ENCODE measurements at regions not wholly inside any gene's neighbourhood (a gene's known extent, or its start where the extent isn't known, plus 50 kb on each side); places are given as distances from the start of the nearest gene placed in this dataset.

DNA sequence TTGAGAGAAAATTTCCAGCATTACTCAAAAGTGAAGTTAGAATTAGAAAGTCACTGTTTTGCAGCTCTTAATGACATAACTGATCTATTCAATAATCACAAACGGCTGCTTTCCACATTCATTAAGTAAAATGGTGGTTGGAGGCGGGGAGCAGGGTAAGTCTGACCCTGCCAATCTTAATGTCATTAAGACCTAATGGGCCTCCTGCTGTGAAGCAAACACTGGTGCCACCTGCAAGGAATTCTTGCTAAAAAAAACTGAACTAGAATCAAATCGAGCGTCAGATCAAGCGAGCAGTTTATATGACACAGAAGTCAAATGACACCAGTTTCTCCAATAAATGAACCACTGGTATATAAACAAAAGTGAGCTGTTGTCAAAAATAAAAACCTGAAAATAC, 351.5 kb downstream of the BRD1 start:
- no peak for FAIRE-seq
- TF ChIP-seq, protein P1, sequence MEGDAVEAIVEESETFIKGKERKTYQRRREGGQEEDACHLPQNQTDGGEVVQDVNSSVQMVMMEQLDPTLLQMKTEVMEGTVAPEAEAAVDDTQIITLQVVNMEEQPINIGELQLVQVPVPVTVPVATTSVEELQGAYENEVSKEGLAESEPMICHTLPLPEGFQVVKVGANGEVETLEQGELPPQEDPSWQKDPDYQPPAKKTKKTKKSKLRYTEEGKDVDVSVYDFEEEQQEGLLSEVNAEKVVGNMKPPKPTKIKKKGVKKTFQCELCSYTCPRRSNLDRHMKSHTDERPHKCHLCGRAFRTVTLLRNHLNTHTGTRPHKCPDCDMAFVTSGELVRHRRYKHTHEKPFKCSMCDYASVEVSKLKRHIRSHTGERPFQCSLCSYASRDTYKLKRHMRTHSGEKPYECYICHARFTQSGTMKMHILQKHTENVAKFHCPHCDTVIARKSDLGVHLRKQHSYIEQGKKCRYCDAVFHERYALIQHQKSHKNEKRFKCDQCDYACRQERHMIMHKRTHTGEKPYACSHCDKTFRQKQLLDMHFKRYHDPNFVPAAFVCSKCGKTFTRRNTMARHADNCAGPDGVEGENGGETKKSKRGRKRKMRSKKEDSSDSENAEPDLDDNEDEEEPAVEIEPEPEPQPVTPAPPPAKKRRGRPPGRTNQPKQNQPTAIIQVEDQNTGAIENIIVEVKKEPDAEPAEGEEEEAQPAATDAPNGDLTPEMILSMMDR (IDR thresholded peaks at IDR 0.05; ENCODE audit: insufficient read depth, missing control alignments): no peak
- no peak for DNase-seq (ENCODE audit: insufficient read length, low spot score)

DNA sequence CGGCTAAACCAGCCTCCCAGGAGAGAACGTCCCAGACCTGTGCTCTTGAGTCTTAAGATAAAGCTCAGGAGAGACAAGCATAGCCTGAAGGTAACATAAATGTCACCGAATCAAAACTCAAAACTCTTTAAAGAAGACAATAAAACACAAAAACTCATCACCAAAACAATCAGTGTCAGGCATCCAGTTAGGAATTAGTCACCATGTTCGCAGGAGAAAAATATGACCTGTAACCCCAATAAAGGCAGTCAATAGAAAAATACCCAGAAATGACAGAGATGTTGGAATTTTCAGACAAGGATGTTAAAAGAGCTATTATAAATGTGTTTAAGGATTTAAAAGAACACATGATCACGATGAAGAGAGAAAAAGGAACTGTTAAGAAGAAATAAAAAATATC, 352.4 kb downstream of the BRD1 start:
- no peak for DNase-seq (ENCODE audit: insufficient read length, low spot score)
- TF ChIP-seq, protein P1 (IDR thresholded peaks at IDR 0.05; ENCODE audit: insufficient read depth, missing control alignments): no peak
- FAIRE-seq: no peak

DNA sequence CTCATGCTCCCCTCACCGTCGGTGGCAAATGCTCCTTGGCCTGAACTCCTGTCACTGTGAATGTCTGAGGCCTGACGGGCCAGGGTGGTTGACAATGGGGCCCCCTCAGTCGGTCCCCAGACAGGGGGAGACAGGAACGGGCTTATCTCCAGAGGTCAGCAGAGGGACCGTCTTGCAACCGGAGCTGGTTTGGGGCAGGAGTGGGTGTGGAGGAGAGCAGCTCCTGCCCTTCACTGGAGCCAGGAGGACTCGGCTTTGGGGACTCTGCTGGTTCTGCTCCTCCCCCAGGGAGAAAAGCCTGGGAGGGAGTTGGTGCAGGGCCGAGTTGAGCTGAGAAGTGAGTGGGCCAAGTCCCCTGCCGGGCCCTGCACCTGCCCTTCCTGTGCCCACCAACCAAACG, 354.4 kb downstream of the BRD1 start:
- FAIRE-seq (no peak), DNase-seq (ENCODE audit: insufficient read length, low spot score) (no peak)
- TF ChIP-seq, protein P1 (IDR thresholded peaks at IDR 0.05; ENCODE audit: insufficient read depth, missing control alignments): no peak

DNA sequence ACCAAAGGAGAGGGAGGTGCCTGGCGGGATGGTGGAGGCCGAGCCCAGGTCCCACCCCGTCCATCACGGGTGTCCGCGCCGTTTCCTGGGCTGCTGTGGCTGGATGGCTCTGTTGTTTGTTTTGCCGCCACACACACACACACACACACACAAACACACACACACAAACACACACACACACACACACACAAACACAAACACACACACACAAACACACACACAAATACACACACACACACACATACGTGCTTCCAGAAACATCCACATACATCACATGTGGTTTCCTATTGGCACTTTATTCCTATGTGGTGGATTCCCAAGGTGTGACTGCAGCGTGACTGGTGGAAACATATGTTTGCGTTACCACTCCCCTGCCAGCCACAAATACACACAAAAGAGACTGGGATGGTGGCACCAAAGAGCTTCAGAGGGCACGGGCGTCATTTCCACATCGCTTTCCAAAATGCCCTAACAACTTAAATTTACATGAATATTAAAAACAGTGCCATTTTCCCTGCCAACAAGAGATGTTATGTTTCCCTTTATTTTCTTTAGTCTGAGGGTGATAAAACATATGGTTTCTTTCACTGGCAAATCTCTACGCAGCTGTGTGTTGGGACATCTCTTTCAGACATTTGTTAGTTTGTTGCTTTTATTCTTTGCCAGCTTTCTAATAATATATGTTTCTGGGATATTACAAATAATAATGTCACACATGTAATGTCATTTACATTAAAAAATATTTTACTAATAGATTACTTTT, 356.8 kb downstream of the BRD1 start:
- DNase-seq (ENCODE audit: insufficient read length, low spot score) (no peak), FAIRE-seq (no peak)
- TF ChIP-seq, protein P1 (IDR thresholded peaks at IDR 0.05; ENCODE audit: insufficient read depth, missing control alignments): no peak

DNA sequence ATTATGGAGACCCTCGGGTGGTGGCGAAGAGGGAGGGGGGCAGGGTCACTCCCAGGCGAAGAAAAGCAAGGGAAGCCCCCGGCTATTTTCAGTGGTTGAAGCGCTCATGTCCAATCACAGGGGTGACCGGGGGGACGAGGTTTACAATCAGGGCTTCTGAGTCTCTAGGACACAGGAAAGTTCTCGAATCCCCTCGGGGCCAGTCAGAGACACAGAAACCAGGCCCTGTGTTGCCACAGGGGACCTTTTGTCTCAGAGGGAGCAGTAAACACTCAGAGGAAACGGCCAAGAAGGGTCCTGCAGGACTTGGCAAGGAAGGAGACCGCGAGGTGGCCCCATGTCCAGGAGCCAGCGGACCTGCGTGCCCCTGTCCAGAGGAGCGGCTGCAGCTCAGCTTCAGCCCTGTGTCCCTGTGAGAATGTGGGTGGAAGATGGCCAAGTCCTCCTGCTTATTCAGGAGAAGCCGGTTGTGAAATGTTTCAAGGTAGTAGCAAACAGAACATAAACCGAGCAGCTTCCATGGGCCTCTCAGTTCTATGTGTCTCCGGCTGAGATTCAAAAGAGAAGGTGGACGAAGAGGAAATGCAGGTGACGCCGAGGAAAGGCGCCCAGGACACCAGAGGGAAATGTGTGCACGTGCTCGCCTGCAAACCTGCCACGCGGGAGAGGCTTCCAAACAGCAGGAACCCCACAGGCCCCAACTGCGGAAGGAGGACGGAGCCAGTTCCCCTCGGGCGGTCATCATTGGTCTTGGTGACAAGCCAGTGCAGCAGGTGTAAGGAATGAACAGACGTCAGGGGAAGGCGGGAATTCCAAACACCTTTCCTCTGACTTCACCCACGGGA, 357.6 kb downstream of the BRD1 start:
- TF ChIP-seq, protein P1 (IDR thresholded peaks at IDR 0.05; ENCODE audit: insufficient read depth, missing control alignments): no peak
- no peak for DNase-seq (ENCODE audit: insufficient read length, low spot score)
- FAIRE-seq: no peak

DNA sequence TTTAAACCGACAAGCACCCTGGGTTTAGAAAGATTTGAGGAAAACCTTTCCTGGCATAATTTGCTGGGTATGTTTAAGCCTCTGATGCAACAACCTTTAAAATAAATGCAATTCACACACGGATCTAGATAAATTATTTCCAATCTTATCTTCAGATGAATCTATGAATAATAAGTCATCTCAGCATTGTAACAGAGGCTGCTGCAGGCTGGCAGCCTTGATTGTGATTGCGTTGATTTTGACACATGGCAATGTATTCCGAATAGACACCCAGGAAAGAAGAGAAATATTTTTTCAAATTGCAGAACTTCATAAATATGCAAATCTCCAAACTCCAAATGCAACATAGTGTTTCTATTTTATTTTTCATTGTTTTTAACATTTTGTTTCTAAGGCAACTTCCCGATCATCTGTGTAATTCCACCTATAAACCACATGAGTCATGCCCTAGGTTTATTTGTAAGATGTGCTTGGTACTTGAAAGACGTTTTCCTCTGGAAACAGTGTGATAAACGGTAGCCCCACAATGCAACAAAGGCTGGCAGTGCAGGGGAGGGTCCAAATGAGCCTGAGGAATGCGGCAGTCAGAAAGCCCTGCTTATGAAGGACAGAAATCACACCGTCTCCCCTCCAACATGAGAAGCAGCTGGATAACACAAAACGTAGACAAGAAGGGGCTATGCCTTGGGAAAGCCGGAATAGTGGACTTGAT, 359.0 kb downstream of the BRD1 start:
- FAIRE-seq (no peak), DNase-seq (ENCODE audit: insufficient read length, low spot score) (no peak)
- TF ChIP-seq, protein P1 (IDR thresholded peaks at IDR 0.05; ENCODE audit: insufficient read depth, missing control alignments): no peak

Measured in D721Med (cell line).